ENCODE measurements at regions not wholly inside any gene's neighbourhood (a gene's known extent, or its start where the extent isn't known, plus 50 kb on each side); places are given as distances from the start of the nearest gene placed in this dataset.
"Not testable (repeated sequence)": the region's sequence is repeated elsewhere in the genome, so short reads cannot be mapped to it uniquely, and the experiment has no call there.

GRCh38 chr14:70269582-70269981 lies 80.8 kb upstream of the SLC8A3 start:
- no peak for DNase-seq (ENCODE audit: low spot score)

GRCh38 chr14:70268760-70269159 lies 80.0 kb upstream of the SLC8A3 start:
- DNase-seq (ENCODE audit: low spot score) = no peak

GRCh38 chr14:70266157-70266556 lies 77.4 kb upstream of the SLC8A3 start:
- no peak for DNase-seq (ENCODE audit: low spot score)

GRCh38 chr14:70265422-70265821 lies 76.7 kb upstream of the SLC8A3 start:
- DNase-seq (ENCODE audit: low spot score) = peak; percentile 9

GRCh38 chr14:70259420-70259819 lies 70.7 kb upstream of the SLC8A3 start:
- no peak for DNase-seq (ENCODE audit: low spot score)

GRCh38 chr14:70257526-70257925 lies 68.8 kb upstream of the SLC8A3 start:
- DNase-seq (ENCODE audit: low spot score) = no peak

GRCh38 chr14:70256601-70257000 lies 67.8 kb upstream of the SLC8A3 start:
- DNase-seq (ENCODE audit: low spot score) = no peak

- not testable (repeated sequence) for DNase-seq (ENCODE audit: low spot score)
Observed at GRCh38 chr14:70255071-70256057, 66.6 kb upstream of the SLC8A3 start.

GRCh38 chr14:70254476-70254961 lies 65.8 kb upstream of the SLC8A3 start:
- no peak for DNase-seq (ENCODE audit: low spot score)

GRCh38 chr14:70253547-70253946 lies 64.8 kb upstream of the SLC8A3 start:
- DNase-seq (ENCODE audit: low spot score) = not testable (repeated sequence)

GRCh38 chr14:70245026-70245425 lies 56.3 kb upstream of the SLC8A3 start:
- DNase-seq (ENCODE audit: low spot score) = no peak

- DNase-seq (ENCODE audit: low spot score) = no peak
Observed at GRCh38 chr14:70239802-70240201, 51.1 kb upstream of the SLC8A3 start.

- DNase-seq (ENCODE audit: low spot score) = not testable (repeated sequence)
Observed at GRCh38 chr14:70238635-70239034, 49.9 kb upstream of the SLC8A3 start.
